ENCODE measurements at regions not wholly inside any gene's neighbourhood (a gene's known extent, or its start where the extent isn't known, plus 50 kb on each side); places are given as distances from the start of the nearest gene placed in this dataset.

DNA sequence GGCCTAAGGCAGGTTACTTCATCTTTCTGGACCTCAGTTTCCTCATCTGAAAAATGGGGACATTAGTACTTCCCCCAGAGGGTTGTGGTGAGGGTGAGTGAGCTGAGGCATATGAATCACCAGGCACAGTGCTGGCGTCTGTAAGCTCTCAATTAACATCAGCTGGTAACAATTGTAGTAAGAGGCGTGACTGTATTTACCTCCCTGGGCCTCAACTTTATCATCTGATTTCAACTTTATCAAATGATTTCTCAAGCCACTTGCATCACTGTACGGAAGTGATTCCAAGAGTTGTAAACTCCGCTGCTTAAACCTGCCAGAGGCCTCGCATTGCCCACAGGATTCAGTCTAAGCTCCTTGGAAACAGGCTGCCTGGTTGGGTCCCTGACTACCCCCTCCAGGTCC lies 53.6 kb upstream of the PKDCC start:
- no peak for TF ChIP-seq EZH2 (IDR thresholded peaks at IDR 0.05; ENCODE audit: borderline replicate concordance, low read length)
- TF ChIP-seq, protein P1, sequence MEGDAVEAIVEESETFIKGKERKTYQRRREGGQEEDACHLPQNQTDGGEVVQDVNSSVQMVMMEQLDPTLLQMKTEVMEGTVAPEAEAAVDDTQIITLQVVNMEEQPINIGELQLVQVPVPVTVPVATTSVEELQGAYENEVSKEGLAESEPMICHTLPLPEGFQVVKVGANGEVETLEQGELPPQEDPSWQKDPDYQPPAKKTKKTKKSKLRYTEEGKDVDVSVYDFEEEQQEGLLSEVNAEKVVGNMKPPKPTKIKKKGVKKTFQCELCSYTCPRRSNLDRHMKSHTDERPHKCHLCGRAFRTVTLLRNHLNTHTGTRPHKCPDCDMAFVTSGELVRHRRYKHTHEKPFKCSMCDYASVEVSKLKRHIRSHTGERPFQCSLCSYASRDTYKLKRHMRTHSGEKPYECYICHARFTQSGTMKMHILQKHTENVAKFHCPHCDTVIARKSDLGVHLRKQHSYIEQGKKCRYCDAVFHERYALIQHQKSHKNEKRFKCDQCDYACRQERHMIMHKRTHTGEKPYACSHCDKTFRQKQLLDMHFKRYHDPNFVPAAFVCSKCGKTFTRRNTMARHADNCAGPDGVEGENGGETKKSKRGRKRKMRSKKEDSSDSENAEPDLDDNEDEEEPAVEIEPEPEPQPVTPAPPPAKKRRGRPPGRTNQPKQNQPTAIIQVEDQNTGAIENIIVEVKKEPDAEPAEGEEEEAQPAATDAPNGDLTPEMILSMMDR (conservative IDR thresholded peaks at IDR 0.05 in 1 of 2, IDR thresholded peaks at IDR 0.05 in 1 of 2; ENCODE audit: extremely low read depth in 1 of 2, insufficient read depth in 1 of 2, low read depth in 1 of 2, low read length in 2 of 2) = no peak

All from mammary epithelial cell (primary cell).